ENCODE measurements at regions not wholly inside any gene's neighbourhood (a gene's known extent, or its start where the extent isn't known, plus 50 kb on each side); places are given as distances from the start of the nearest gene placed in this dataset.
"Not testable (repeated sequence)": the region's sequence is repeated elsewhere in the genome, so short reads cannot be mapped to it uniquely, and the experiment has no call there.

- H3K9me3 ChIP-seq (ENCODE audit: low read length) = peaks cover 11% of the 10 kb centered on the region
- H4K20me1 ChIP-seq (ENCODE audit: insufficient read depth, low read length); H3K4me1 ChIP-seq (ENCODE audit: insufficient read depth, low read length); H3K79me2 ChIP-seq (ENCODE audit: insufficient read depth, low read length); FAIRE-seq; DNase-seq (ENCODE audit: low spot score); H3K9ac ChIP-seq (ENCODE audit: insufficient read depth, low read depth, low read length); H3K36me3 ChIP-seq (replicated peaks in 1 of 2; ENCODE audit: control insufficient read depth in 1 of 2, insufficient read depth in 2 of 2, low read length in 2 of 2); H3K27me3 ChIP-seq (ENCODE audit: control insufficient read depth in 1 of 2, insufficient read depth in 2 of 2, low read length in 2 of 2); H3K27ac ChIP-seq (ENCODE audit: extremely low read length, insufficient read depth, low read length); H3K4me2 ChIP-seq (ENCODE audit: low read depth, low read length); H3K4me3 ChIP-seq (replicated peaks in 1 of 3; ENCODE audit: insufficient read depth in 1 of 3, low read depth in 2 of 3, low read length in 3 of 3); H2AFZ ChIP-seq (ENCODE audit: low read length); ATAC-seq; BruUV-seq (replicated peaks); in situ Hi-C loops (cut with HindIII; ENCODE audit: extremely low pct_ligation_motif_present, low pct_unique_long_range_greater_than_20kb); CTCF ChIA-PET (ENCODE audit: low intra/inter-chr PET ratio, low total read pairs); POLR2A ChIA-PET; intact Hi-C loops (cut with micrococcal nuclease; ENCODE audit: unreplicated experiment): not testable (repeated sequence)
- peak; percentile 66 for TF ChIP-seq NFYB (CRISPR knock-in tag; IDR thresholded peaks at IDR 0.05)
- WGBS (ENCODE audit: low lambda C conversion rate) = 76% methylated on average over 22 of the region's 25 CpGs
Observed at GRCh38 chr7:152515266-152515950, 79.6 kb upstream of the KMT2C start.

- Histone ChIP-seq H3K4me1 (ENCODE audit: insufficient read depth, low read length) (no peaks in the 10 kb centered on the region), H3K27me3 (ENCODE audit: control insufficient read depth in 1 of 2, insufficient read depth in 2 of 2, low read length in 2 of 2) (no peaks in the 10 kb centered on the region; a peak in 1 of 5 replicates), H3K4me2 (ENCODE audit: low read depth, low read length) (peak overlapping the region; percentile 53), H2AFZ (ENCODE audit: low read length) (no peak overlapping the region), H3K9me3 (ENCODE audit: low read length) (peaks cover 11% of the 10 kb centered on the region), H3K4me3 (replicated peaks in 1 of 3; ENCODE audit: insufficient read depth in 1 of 3, low read depth in 2 of 3, low read length in 3 of 3) (peak overlapping the region in 1 of 3 experiments; percentile 35; a peak in 1 of 6 replicates), H4K20me1 (ENCODE audit: insufficient read depth, low read length) (no peaks in the 10 kb centered on the region), H3K36me3 (replicated peaks in 1 of 2; ENCODE audit: control insufficient read depth in 1 of 2, insufficient read depth in 2 of 2, low read length in 2 of 2) (no peaks in the 10 kb centered on the region), H3K79me2 (ENCODE audit: insufficient read depth, low read length) (no peaks in the 10 kb centered on the region), H3K9ac (ENCODE audit: insufficient read depth, low read depth, low read length) (no peak overlapping the region), H3K27ac (ENCODE audit: extremely low read length, insufficient read depth, low read length) (no peak overlapping the region)
- no TSS peak for BruUV-seq (replicated peaks)
- FAIRE-seq (no peak), DNase-seq (ENCODE audit: low spot score) (no peak), ATAC-seq (no peak)
- intact Hi-C loops (cut with micrococcal nuclease; ENCODE audit: unreplicated experiment) = no loop called here
- ChIA-PET CTCF (ENCODE audit: low intra/inter-chr PET ratio, low total read pairs) (no interaction called here), POLR2A (no interaction called here)
- in situ Hi-C loops (cut with HindIII; ENCODE audit: extremely low pct_ligation_motif_present, low pct_unique_long_range_greater_than_20kb) = no loop called here
- WGBS (ENCODE audit: low lambda C conversion rate) = 60% methylated on average over 4 of the region's 14 CpGs
- TF ChIP-seq MAFK (conservative IDR thresholded peaks at IDR 0.05 in 1 of 2, IDR thresholded peaks at IDR 0.05 in 1 of 2; ENCODE audit: low read length in 2 of 2) (no peak), TRIM22 (IDR thresholded peaks at IDR 0.05) (no peak), KLF12 (CRISPR knock-in tag; IDR thresholded peaks at IDR 0.05; ENCODE audit: borderline replicate concordance) (no peak), LBX2 (CRISPR knock-in tag; IDR thresholded peaks at IDR 0.05; ENCODE audit: borderline replicate concordance) (no peak), MBD4 (IDR thresholded peaks at IDR 0.05; ENCODE audit: borderline replicate concordance, low read length) (no peak), ZNF274 (CRISPR knock-in tag; IDR thresholded peaks at IDR 0.05) (no peak), THRA (CRISPR knock-in tag; IDR thresholded peaks at IDR 0.05; ENCODE audit: borderline replicate concordance) (no peak), SRSF4 (IDR thresholded peaks at IDR 0.05; ENCODE audit: low read depth, low read length, poor library complexity, severe bottlenecking) (no peak)
Observed at GRCh38 chr7:152514771-152515105, 78.9 kb upstream of the KMT2C start.
